Nephron (organoid): ENCODE measurements at regions not wholly inside any gene's neighbourhood (a gene's known extent, or its start where the extent isn't known, plus 50 kb on each side); places are given as distances from the start of the nearest gene placed in this dataset.

Experiments
- H3K27ac Mint-ChIP-seq, 3 experiments: 2 replicates each; pipeline ENCODE4 v1.8.0; 2020; ENCODE audit warnings: mixed read lengths in 3 of 3, mild to moderate bottlenecking in 2 of 3, moderate library complexity in 1 of 3
- H3K27me3 Mint-ChIP-seq: 2 replicates; pipeline ENCODE4 v1.8.0; 2021; ENCODE audit warnings: low read depth, mild to moderate bottlenecking, moderate library complexity, mixed read lengths
- H3K36me3 Mint-ChIP-seq: 2 replicates; pipeline ENCODE4 v1.8.0; 2020; ENCODE audit warnings: low read depth, mixed read lengths
- H3K4me1 Mint-ChIP-seq: 2 replicates; pipeline ENCODE4 v1.8.0; 2020; ENCODE audit warnings: mixed read lengths
- H3K4me3 Mint-ChIP-seq, 3 experiments: 2 replicates each; pipeline ENCODE4 v1.8.0; 2020; ENCODE audit warnings: mild to moderate bottlenecking in 3 of 3, mixed read lengths in 3 of 3, moderate library complexity in 2 of 3
- H3K9me3 Mint-ChIP-seq: 2 replicates; pipeline ENCODE4 v1.8.0; 2020; ENCODE audit warnings: mixed read lengths
- TF ChIP-seq, protein P1 (sequence below), 3 experiments: fragments of 200-600 bp; sonication (generic); IDR thresholded peaks; one replicate each; pipeline ENCODE4 v1.5.0; 2021; ENCODE audit warnings: antibody characterized with exemption in 3 of 3; ENCODE audit not compliant: unreplicated experiment in 3 of 3

DNA sequence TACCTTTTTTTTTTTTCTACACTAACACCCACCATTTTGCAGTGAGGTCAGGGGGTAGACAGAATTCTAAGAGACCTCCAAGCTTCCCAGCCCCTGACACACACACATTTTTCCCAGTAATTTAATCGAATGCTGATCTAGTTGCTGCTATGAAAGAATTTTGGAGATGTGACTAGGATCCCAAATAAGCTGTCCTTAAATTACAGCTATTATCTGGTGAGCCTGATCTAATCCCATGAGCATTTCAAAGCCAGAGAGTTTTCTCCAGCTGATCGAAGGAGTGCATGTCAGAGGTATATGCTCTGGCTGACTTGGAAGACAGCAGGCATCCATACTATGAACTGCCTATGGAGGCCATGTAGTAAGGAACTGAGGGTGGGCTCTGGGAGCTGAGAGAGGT lies 503.8 kb upstream of the MARCKS start:
- TF ChIP-seq, protein P1, sequence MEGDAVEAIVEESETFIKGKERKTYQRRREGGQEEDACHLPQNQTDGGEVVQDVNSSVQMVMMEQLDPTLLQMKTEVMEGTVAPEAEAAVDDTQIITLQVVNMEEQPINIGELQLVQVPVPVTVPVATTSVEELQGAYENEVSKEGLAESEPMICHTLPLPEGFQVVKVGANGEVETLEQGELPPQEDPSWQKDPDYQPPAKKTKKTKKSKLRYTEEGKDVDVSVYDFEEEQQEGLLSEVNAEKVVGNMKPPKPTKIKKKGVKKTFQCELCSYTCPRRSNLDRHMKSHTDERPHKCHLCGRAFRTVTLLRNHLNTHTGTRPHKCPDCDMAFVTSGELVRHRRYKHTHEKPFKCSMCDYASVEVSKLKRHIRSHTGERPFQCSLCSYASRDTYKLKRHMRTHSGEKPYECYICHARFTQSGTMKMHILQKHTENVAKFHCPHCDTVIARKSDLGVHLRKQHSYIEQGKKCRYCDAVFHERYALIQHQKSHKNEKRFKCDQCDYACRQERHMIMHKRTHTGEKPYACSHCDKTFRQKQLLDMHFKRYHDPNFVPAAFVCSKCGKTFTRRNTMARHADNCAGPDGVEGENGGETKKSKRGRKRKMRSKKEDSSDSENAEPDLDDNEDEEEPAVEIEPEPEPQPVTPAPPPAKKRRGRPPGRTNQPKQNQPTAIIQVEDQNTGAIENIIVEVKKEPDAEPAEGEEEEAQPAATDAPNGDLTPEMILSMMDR (IDR thresholded peaks at IDR 0.05; ENCODE audit: unreplicated experiment in 3 of 3), result no peak
- no peaks in the 10 kb centered on the region for H3K27me3 Mint-ChIP-seq
- H3K4me1 Mint-ChIP-seq, result peaks cover 33% of the 10 kb centered on the region
- H3K27ac Mint-ChIP-seq, result peak overlapping the region in 2 of 3 experiments; percentile 12 to 43
- H3K4me3 Mint-ChIP-seq, result no peak overlapping the region
- no peaks in the 10 kb centered on the region for H3K9me3 Mint-ChIP-seq
- no peaks in the 10 kb centered on the region for H3K36me3 Mint-ChIP-seq

DNA sequence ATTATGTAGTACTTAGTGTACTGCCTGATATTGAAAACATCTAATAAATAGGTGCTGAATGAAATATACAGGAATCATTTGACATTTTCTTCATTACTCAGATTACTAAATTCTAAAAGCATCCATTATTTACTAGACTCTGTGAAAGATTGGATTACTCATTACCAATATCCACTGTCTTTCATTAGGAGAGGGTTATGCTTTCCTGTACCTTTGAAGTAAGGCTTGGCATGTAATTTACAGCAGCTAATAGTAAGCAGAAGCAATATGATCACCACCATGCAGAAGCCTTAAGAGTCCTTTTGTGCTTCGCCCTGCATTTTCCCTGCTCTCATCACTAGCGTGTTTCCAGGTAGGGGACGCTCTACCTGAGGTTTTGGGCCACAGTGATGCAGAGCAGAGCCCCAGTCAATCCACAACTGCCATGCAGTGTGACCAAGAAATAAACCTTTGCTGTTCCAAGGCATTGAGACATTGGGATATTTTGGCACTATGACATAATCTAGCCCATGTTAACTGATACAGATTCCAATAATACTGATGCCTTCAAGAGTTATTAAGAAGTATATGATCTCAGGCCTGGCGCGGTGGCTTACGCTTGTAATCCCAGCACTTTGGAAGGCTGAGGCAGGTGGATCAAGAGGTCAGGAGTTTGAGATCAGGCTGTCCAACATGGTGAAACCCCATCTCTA lies 502.8 kb upstream of the MARCKS start:
- Mint-ChIP-seq H3K36me3 (no peaks in the 10 kb centered on the region), H3K4me3 (no peak overlapping the region), H3K9me3 (no peaks in the 10 kb centered on the region), H3K27ac (no peak overlapping the region), H3K27me3 (no peaks in the 10 kb centered on the region), H3K4me1 (peaks cover 33% of the 10 kb centered on the region)
- TF ChIP-seq, protein P1 (IDR thresholded peaks at IDR 0.05; ENCODE audit: unreplicated experiment in 3 of 3), result no peak

DNA sequence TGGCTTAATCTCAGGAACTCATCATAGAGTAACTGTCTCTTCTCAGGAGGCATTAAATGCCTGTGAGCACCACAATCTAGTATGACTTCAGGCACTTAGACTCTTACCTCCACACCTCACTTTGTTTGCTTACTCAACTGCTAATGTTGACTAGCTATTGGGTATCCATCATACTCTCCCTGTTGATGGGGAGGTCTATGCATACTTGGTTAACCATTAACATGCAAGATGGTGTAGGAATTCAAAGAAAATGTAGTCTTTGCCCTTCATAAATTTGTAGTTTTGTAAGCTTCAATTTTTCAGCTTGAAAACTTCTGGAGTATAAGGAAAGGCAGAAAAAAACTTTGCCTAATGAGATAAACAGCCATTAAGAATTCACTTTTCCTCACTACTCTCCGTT lies 501.0 kb upstream of the MARCKS start:
- no peaks in the 10 kb centered on the region for H3K36me3 Mint-ChIP-seq
- H3K4me3 Mint-ChIP-seq, result no peak overlapping the region
- H3K27ac Mint-ChIP-seq, result no peak overlapping the region
- H3K4me1 Mint-ChIP-seq, result peaks cover 22% of the 10 kb centered on the region
- no peaks in the 10 kb centered on the region for H3K27me3 Mint-ChIP-seq
- H3K9me3 Mint-ChIP-seq, result no peaks in the 10 kb centered on the region
- TF ChIP-seq, protein P1 (IDR thresholded peaks at IDR 0.05; ENCODE audit: unreplicated experiment in 3 of 3), result no peak

DNA sequence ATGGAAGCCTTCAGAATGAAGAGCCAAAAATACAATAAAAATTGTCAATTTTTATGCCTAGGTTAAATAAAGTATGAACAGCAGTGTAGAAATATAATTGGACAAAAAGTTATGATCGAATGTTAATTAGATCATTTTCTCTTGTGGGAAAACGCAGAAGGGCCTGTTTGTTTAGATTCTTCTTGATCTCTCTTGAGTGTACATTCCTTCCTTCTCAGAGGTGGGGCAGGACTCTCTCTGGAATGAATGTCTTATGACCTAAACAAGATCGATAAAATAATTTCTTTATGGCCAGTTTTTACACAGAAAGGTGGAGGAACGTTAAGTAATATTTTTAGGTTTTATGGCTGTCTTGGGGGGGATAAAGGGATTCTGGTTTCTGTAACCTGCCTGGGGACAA lies 500.1 kb upstream of the MARCKS start:
- no peaks in the 10 kb centered on the region for H3K9me3 Mint-ChIP-seq
- TF ChIP-seq, protein P1 (IDR thresholded peaks at IDR 0.05; ENCODE audit: unreplicated experiment in 3 of 3), result no peak
- H3K27ac Mint-ChIP-seq, result no peak overlapping the region
- H3K27me3 Mint-ChIP-seq, result no peaks in the 10 kb centered on the region
- no peaks in the 10 kb centered on the region for H3K36me3 Mint-ChIP-seq
- peaks cover 15% of the 10 kb centered on the region for H3K4me1 Mint-ChIP-seq
- H3K4me3 Mint-ChIP-seq, result no peak overlapping the region

DNA sequence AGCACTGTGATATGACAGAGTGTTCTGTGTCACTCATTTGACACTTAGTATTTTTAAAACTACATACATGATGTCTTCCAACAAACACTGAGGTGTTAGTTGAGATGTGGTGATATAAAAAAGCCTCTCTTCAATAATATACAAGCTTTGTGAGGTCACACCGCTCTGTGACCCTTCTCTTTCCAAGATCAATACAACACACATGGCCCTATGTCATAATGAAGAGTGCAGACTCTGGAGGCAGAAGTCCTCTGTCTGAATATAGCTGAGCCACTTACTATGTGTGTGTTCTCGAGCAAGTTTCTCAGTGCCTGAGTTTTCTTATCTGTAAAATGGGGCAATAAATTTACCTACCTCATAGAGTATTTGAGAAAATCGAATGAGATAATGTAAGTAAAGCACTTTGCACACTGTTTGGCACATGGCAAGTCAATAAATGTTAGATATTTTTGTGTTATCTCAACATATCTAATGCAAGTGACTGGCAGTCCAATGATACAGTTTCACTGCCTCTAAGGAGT lies 499.0 kb upstream of the MARCKS start:
- Mint-ChIP-seq H3K27me3 (no peaks in the 10 kb centered on the region), H3K4me3 (no peak overlapping the region), H3K9me3 (no peaks in the 10 kb centered on the region), H3K4me1 (peaks cover 18% of the 10 kb centered on the region), H3K27ac (no peak overlapping the region), H3K36me3 (no peaks in the 10 kb centered on the region)
- TF ChIP-seq, protein P1 (IDR thresholded peaks at IDR 0.05; ENCODE audit: unreplicated experiment in 3 of 3), result no peak
